Epithelial cell of esophagus (primary cell): ENCODE measurements at regions not wholly inside any gene's neighbourhood (a gene's known extent, or its start where the extent isn't known, plus 50 kb on each side); places are given as distances from the start of the nearest gene placed in this dataset.

Experiments used
- DNase-seq: peaks from one replicate; pipeline ENCODE4 v3.0.0; 2010; ENCODE audit warnings: low read depth
- H3K4me3 ChIP-seq: 2 replicates; pipeline ENCODE4 v1.5.1; 2011; ENCODE audit warnings: mild to moderate bottlenecking, low read length, control low read depth
- CTCF ChIP-seq: IDR thresholded peaks from 2 replicates; pipeline ENCODE4 v1.5.1; 2011; ENCODE audit warnings: low read depth, mild to moderate bottlenecking, low read length, control low read depth, inconsistent platforms; ENCODE audit not compliant: insufficient read depth; ENCODE audit errors: missing control alignments

DNA sequence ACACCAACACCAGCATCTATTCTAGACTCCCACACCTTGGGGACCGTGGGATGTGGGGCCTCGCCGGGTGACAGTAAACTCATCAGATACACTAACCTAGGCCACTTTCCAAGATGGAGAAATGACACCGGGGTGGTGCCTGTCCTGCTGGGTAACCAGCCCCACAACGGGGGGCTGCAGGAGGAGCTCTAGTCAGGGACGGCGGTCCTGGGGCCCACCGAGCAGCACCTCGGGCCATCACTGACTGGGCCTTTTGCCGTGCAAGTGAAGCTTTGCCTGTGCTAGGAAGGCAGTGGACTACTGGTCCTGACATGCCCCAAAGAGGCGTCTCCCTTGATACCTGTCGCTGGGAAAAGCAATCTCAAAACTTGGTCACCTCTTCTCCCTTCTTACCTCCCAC lies 260.3 kb upstream of the IRX1 start:
- no peak for DNase-seq
- H3K4me3 ChIP-seq, result no peak overlapping the region
- TF ChIP-seq CTCF, result no peak

DNA sequence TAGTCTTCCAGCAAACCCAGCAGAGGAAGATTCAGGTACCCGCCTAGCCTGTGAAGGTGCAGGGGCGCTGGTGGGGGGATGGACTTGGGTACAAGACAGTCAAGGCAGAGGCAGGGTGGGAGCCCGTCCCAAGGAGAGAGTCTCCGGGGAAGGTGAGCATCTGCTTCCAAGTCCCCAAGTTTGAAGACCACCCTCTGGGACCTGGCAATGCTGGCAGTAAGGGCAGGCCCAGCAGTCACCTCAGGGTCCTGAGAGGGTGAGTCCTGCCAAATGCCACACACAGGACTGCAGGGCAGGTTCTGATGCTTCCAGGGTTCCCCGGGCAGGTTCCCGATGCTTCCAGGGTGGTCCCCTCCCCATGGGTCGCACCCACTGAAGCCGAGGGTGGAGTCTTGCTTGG lies 261.8 kb upstream of the IRX1 start:
- TF ChIP-seq CTCF, result no peak
- H3K4me3 ChIP-seq, result no peak overlapping the region
- DNase-seq, result no peak

DNA sequence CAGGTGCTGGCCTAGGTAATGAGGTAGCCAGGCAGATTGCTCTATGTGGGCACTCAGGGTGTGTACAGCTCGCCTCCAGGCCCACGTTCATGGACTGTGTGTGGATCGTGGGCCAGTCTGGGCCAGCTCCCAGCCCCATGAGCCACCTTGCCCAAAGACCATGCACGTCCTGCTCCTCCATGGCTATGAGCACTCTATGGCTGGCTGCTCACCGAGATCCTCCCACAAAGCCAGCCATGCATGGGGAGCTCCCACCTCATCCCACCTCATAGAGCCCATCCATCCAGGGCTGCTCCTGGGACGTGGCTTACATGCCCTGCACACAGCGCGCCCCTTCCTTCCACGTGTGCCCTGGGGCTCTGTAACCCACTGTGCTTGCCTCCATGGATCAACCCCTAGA lies 262.5 kb upstream of the IRX1 start:
- H3K4me3 ChIP-seq, result no peak overlapping the region
- DNase-seq, result no peak
- TF ChIP-seq CTCF, result no peak

DNA sequence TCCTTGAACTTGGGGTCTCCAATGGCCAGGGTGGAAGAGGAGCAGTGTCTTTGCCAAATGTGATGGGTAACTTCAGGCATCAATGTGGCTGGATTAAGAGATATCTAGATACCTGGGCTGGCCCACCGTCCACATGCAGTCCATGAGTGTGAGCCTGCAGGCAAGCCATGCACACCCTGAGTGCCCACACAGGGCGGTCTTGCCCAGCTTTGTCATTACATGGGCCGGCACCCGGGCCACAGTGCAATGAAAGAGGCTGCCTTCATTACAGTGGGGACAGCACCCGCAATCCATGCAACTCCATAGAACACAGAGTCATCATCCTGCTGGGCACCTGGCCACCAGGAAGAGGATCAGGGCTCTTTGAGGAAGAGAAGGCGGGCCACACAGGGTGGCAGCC lies 263.8 kb upstream of the IRX1 start:
- H3K4me3 ChIP-seq, result no peak overlapping the region
- no peak for DNase-seq
- TF ChIP-seq CTCF, result no peak

DNA sequence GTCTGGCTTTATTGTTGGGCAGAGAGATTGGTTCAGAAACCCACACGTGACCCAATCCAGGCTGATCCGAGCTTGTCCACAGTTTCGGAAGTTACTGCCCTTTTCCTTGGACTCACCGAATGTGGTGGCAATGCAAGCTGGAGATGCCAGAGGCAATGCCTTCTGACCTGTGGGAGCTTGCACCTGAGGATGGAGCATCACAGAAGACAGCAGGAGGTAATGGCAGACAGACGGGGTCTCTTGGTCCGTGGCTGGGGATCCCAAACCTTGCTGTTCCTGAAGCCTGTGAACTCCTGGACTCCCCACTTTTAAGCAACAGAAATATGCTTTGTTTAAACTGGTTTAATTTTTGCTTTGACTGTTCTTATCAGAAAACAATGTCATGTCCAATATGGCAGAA lies 265.2 kb upstream of the IRX1 start:
- DNase-seq, result no peak
- no peak overlapping the region for H3K4me3 ChIP-seq
- TF ChIP-seq CTCF, result no peak

GRCh38 chr5:3329427-3329826 lies 266.2 kb upstream of the IRX1 start:
- no peak for TF ChIP-seq CTCF
- no peak overlapping the region for H3K4me3 ChIP-seq
- DNase-seq, result no peak

- H3K4me3 ChIP-seq, result no peak overlapping the region
- no peak for TF ChIP-seq CTCF
- DNase-seq, result no peak
Observed at GRCh38 chr5:3326841-3327232, 268.8 kb upstream of the IRX1 start.
